ENCODE measurements at regions not wholly inside any gene's neighbourhood (a gene's known extent, or its start where the extent isn't known, plus 50 kb on each side); places are given as distances from the start of the nearest gene placed in this dataset.
"Not testable (repeated sequence)": the region's sequence is repeated elsewhere in the genome, so short reads cannot be mapped to it uniquely, and the experiment has no call there.

DNA sequence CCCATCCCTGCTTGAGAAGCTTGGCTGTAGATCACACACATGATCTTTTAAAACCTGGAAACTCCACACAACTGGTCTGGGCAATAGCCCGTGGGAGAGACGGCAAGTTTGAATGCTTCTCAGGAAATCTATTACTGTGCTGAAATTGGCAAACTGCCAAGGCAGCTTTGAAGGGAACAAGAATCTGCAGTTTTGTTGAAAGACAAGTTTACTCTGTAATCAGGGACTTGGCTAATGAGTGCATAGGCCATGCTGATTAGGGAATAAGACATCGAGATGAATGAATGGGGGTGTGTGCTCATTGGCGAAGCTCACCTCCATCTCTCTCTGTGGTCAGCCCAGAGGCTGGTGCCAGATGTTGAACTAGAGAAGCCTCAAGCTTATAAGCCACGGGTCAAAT is 218.8 kb downstream of the HIPK3 start:
- no peak for DNase-seq (ENCODE audit: low read depth in 3 of 3, low spot score in 1 of 3)

DNA sequence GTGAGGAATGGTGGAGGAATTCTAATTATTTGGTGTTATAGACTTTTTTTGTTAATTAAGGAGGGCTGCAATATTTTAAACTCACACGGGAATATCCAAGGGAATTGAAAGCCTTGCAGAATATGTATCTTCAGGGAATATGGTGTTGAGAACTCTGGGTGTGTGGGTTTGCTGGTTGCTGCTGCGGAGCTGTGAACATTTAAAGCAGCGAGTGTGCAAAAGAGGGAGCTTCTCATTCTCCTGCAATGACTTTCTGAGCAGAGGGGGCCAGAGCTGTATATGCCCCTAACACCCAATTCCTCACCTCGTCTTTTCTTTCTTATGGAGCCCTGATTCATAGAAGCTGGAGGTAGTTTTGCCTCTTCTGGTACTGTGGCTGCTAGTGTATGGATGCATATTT is 217.7 kb downstream of the HIPK3 start:
- no peak for DNase-seq (ENCODE audit: low read depth in 3 of 3, low spot score in 1 of 3)

GRCh38 chr11:33471541-33471940 is 214.4 kb downstream of the HIPK3 start:
- no peak for DNase-seq (ENCODE audit: low read depth in 3 of 3, low spot score in 1 of 3)

DNA sequence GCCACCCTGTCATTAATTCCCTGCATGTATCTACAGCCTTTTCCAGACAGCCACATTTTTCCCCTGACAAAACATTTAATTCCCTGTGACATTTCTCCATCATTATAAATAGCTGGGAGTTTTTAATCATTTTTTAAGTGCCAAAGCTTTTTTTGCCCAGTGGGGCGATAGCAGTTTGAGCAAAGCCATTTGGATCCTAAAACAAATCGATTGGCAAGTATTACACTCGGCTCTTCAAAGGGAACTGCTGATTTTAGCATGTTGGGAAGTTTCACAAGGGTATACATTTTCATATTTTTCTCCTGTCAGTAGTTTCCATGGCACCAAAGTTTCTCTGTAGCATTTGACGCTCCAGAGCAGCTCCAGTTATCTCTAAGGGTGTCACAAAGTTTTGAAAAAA is 210.8 kb downstream of the HIPK3 start:
- DNase-seq (ENCODE audit: low read depth in 3 of 3, low spot score in 1 of 3): no peak

GRCh38 chr11:33463059-33463458 is 205.9 kb downstream of the HIPK3 start:
- DNase-seq (ENCODE audit: low read depth in 3 of 3, low spot score in 1 of 3): no peak

DNA sequence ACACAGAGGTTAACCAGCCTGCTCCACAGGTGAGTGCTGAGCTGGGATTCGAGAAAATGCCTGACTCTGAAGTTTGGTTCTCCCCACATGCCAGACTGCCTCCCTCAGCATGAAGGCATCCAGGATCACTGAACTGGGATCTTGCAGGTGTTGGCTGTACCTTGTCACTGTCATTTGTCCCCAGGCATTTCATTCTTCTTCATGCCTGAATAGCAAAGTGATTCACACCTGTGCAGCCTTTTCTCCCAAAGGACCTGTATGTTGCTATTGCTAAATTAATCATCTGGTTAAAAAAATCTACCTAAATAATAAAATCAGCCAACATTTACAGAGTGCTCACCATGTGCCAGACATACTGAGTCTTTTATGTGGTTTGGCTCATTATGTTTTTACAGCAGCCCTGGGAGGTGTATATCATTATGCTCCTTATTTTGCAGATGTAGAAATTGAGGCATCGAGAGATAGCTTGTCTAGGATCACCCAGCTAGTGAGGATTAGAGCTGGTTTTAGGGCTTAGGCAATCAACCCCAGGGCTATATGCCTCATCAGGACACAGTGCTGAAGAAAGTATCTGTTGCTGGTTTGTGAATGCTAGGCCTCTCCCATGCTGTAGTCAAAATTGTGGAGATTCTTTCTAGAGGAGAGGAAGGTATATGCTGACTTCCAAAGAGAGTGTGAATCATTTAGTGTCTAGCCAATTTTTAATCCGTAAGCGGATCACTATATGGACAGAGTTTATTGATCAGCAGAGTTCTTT is 204.4 kb downstream of the HIPK3 start:
- no peak for DNase-seq (ENCODE audit: low read depth in 3 of 3, low spot score in 1 of 3)

DNA sequence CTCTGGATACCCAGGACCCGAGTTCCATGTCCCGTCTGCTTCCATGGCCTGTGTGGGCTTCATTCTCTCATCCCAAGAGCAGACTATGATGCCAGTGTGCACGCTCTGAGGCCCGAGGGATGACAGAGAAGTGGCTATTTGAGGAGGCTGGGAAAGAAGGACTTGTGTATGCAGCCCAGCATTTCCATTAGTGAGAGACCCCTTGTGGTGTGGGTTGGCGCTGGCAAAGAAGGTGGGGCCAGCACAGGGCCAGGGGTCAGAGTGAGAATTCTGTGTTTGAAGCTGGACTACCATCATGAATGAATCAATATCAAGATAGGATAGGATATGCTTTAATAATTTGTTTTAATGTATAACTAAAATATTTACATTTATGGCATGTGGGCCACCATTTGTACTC is 200.8 kb downstream of the HIPK3 start:
- DNase-seq (ENCODE audit: low read depth in 3 of 3, low spot score in 1 of 3): no peak

GRCh38 chr11:33455867-33456463 is 198.8 kb downstream of the HIPK3 start:
- DNase-seq (ENCODE audit: low read depth in 3 of 3, low spot score in 1 of 3): no peak

DNA sequence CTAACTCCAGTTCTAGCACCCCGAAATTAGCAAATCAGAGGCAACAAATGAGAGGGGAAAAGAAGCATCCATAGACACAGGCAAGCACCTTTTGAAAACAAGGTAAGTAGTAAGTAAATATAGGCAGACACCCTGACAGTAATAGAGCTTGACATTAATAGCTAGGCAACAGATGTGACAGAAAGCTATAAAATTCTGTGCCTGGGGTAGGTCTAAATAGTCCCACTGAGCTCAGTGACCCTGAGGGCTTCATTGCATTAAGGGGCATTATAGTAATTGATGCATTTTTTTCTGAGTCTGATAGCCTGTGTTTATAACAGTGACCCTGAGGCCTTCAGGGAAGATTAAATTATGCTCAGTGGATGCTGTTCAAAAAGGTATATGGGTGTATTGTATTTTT is 197.1 kb downstream of the HIPK3 start:
- no peak for DNase-seq (ENCODE audit: low read depth in 3 of 3, low spot score in 1 of 3)

DNA sequence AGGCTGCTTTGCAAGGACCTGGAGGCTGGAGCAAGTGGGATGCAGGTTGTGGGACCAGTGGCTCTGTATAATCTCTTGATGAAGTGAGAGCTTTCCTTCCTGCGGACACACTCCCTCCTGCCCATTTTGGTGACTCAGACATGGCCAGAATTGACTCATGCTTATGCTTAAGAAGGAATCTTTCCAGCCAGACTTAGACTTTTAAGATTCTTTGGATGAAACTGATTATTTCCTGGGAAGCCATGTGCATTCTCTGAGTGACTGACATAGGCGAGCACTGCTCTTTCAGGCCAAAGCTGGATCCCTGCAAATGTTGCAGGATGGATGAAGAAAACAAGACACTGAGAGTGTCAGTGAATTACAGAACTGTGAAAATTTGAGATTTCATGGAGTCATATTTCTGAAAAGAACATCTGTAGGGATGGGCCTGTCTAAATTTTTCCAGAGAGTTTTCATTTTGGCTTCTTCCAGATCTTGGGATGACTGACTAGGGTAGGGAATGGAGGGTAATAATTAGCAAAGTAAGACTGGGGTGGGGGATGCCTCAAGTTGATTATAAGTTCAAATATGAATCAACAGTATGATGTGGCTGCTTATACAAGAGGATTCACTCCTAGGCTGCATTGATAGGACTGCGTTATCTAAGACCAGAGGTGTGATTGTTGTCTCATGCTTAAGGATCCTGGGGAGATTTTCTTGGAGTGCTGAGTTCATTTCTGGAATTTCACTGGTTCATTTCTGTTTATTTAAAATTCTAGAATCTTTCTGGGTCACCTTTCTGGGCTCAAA is 195.8 kb downstream of the HIPK3 start:
- no peak for DNase-seq (ENCODE audit: low read depth in 3 of 3, low spot score in 1 of 3)

- no peak for DNase-seq (ENCODE audit: low read depth in 3 of 3, low spot score in 1 of 3)
Measured at GRCh38 chr11:33451364-33451763, 194.2 kb downstream of the HIPK3 start.

GRCh38 chr11:33449798-33450197 is 192.6 kb downstream of the HIPK3 start:
- no peak for DNase-seq (ENCODE audit: low read depth in 3 of 3, low spot score in 1 of 3)

DNA sequence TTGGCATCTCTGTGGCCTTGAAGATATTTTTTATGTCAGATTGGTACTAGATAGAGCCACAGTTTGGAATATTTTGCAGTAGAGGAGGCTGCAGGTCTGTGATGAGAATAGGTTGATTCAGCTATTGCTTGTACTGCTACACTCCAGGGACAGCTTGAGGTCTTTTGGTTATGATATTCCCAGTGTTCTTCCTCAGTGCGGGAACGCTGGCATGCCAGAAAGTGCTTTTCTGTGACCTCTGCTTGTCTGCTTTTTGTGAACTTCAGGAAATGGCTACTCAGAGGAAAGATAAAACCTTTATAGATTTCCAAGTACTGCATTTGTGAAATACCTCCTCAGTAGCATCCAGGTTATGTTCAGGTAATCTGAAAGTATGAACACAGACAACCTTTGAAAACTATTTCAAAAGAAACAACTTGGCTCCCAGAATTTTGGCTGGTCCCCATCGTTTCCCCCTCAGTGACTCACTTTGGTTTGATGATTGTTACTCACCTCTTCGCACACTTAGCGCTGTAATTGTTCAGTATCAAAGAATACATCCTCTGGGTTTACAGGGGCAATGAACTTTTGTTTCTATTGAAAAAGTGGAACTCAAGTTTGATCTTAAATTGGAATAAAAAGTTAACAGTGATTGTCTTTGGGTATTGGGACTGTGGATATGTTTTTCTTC is 191.4 kb downstream of the HIPK3 start:
- DNase-seq (ENCODE audit: low read depth in 3 of 3, low spot score in 1 of 3): no peak

DNA sequence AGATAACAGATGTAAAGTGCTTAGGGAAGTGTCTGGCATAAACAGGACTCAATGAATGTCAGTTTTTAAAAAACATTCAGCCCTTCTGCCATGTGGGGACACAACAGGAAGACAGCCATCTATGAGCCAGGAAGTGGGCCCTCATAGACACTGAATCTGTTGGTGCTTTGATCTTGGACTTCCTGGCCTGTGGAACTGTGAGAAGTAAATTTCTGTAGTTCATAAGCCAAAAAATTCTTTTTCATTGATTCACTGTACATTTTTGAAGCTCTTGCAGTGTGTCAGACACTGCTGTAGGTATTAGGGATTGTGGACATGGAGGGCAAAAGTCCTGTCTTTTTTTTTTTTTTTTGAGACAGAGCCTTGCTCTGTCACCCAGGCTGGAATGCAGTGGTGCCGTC is 188.6 kb downstream of the HIPK3 start:
- no peak for DNase-seq (ENCODE audit: low read depth in 3 of 3, low spot score in 1 of 3)

- no peak for DNase-seq (ENCODE audit: low read depth in 3 of 3, low spot score in 1 of 3)
Measured at GRCh38 chr11:33444835-33445594, 187.8 kb downstream of the HIPK3 start.

DNA sequence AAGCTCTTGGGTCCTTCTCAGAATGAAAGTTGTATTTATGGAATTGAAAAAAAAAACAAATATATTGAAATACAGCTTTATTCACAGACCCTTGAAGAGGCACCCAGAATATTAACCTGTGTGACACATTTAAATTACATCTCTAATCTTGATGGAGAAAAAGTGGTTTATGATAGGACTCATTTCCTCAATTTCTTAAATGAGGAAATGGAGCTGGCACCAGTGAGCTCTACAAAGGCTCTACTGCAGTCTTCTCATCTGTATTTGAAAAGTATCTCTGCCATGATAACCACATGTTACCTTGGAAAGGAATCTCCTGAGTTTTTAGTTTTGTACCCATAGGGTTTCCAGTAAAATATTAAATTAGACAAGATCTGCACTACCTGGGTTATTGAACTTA is 186.5 kb downstream of the HIPK3 start:
- DNase-seq (ENCODE audit: low read depth in 3 of 3, low spot score in 1 of 3): no peak

DNA sequence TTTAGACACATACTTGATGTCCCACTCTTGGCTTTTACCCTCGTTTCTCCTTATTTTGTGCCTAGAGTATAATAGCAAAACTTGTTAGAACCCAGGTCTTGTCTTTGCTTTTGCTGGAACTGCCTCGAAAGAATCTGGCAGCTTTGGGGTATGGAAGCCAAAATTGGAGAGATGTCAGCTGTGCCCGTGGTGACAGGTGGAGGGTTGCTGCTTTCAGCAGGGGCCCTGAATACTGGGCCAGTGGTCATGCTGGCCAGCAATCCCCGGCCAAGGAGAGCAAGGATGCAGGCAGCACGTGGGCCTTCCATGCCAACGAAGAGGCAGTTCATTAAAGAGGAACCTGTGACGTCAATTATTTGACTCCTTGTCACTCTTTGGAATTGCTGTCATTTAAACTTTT is 181.1 kb downstream of the HIPK3 start:
- no peak for DNase-seq (ENCODE audit: low read depth in 3 of 3, low spot score in 1 of 3)

DNA sequence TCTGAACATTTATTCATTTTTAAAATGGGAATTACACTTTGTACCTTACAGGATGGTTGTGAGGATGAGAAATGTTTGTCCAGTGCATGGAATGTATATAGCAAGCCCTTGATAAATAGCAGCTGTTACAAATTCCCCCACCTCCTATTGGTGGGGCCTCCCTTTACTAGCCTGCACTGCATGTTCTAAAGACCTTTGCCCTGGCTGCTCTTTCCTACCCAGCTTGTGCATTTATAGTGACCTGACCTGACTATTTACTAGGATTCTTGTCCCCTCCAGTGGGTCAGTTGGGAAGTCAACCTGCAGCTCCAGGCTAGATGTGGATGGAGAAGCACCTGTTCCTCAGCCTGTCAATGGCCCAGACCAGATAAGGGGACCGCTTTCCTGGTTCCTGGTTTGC is 180.3 kb downstream of the HIPK3 start:
- no peak for DNase-seq (ENCODE audit: low read depth in 3 of 3, low spot score in 1 of 3)

- DNase-seq (ENCODE audit: low read depth in 3 of 3, low spot score in 1 of 3): no peak
Measured at GRCh38 chr11:33435216-33435615, 178.0 kb downstream of the HIPK3 start.

DNA sequence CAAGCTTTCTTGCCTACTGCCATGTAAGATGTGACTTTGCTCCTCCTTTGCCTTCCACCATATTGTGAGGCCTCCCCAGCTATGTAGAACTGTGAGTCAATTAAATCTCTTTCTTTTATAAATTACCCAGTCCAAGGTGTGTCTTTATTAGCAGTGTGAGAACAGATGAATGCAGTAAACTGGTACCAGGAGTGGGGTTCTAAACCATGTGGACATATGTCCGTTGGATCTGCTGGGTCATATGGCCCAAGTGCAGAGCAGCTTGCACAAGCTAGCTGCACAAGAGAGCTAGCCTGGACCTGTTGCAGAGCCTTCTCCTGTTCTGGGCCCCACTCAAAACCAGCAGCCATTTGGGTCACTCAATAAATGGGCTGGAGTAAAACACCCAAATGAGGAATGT is 177.1 kb downstream of the HIPK3 start:
- DNase-seq (ENCODE audit: low read depth in 3 of 3, low spot score in 1 of 3): no peak

DNA sequence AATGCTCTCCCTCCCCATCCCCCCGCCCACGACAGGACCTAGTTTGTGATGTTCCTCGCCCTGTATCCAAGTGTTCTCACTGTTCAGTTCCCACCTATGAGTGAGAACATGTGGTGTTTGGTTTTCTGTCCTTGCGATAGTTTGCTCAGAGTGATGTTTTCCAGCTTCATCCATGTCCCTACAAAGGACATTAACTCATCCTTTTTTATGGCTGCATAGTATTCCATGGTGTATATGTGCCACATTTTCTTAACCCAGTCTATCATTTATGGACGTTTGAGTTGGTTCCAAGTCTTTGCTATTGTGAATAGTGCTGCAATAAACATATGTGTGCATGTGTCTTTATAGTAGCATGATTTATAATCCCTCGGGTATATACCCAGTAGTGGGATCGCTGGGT is 171.3 kb downstream of the HIPK3 start:
- DNase-seq (ENCODE audit: low read depth in 3 of 3, low spot score in 1 of 3): not testable (repeated sequence)
